K562 (cell line): ENCODE measurements at regions not wholly inside any gene's neighbourhood (a gene's known extent, or its start where the extent isn't known, plus 50 kb on each side); places are given as distances from the start of the nearest gene placed in this dataset.

ENCODE experiments used
- ATAC-seq: fragments of 200-7000 bp; cut with Tn5 transposase; 3 replicates; pipeline ENCODE4 v1.9.1; 2020; ENCODE audit warnings: moderate library complexity
- BruUV-seq: library from RNA; stranded (reverse); fragments of 400-500 nt; replicated peaks from 2 replicates; lab custom pipeline; 2021; lab: Mats Ljungman, UMichigan
- CTCF ChIA-PET: fragments of 300-600 bp; formaldehyde crosslinking; extraction: SDS; loops from one replicate; lab custom pipeline; 2021; ENCODE audit warnings: low intra/inter-chr PET ratio; lab: Yijun Ruan, JAX
- POLR2A ChIA-PET: fragments of 300-600, 350-650 bp; sonication (Branson Sonifier 250); formaldehyde crosslinking; extraction: SDS; loops from one replicate; lab custom pipeline; 2021; ENCODE audit warnings: antibody characterized with exemption, inconsistent platforms; lab: Yijun Ruan, JAX
- DNase-seq, 4 experiments: peaks; one replicate each; pipeline versions ENCODE4 v3.0.0 to v3.0.0-alpha.2; 2011 to 2018; ENCODE audit warnings: low spot score in 3 of 4, mixed read lengths in 3 of 4; ENCODE audit errors: extremely low read depth in 1 of 4
- FAIRE-seq: peaks from 2 replicates; lab custom pipeline; 2011; peaks lifted over from hg19 to GRCh38; lab: Jason Lieb, UNC
- H2AFZ ChIP-seq: 2 replicates; pipeline ENCODE4 v1.6.0; 2011; ENCODE audit warnings: low read depth, low read length, control low read depth, inconsistent platforms
- H3K27ac ChIP-seq: fragments of 200-600 bp; 3 replicates; pipeline ENCODE4 v1.8.0; 2011; ENCODE audit warnings: low read depth, mild to moderate bottlenecking, control low read depth, inconsistent platforms, low read length, moderate library complexity, mixed read lengths; ENCODE audit errors: extremely low read depth
- H3K27me3 ChIP-seq, 2 experiments: fragments of 300-600 bp in 1 of 2; 2 replicates in 1 of 2; 3 replicates in 1 of 2; pipeline versions ENCODE4 v1.6.0 to v1.8.0; 2011; ENCODE audit warnings: inconsistent platforms in 2 of 2, low read length in 2 of 2, mild to moderate bottlenecking in 1 of 2, mixed read lengths in 1 of 2, moderate library complexity in 1 of 2; ENCODE audit not compliant: control insufficient read depth in 2 of 2, insufficient read depth in 2 of 2
- H3K36me3 ChIP-seq: fragments of 300-600 bp; 3 replicates; pipeline ENCODE4 v1.8.0; 2011; ENCODE audit warnings: mild to moderate bottlenecking, low read length, inconsistent platforms; ENCODE audit not compliant: control insufficient read depth, insufficient read depth
- H3K4me1 ChIP-seq, 2 experiments: fragments of 200-600 bp in 1 of 2; replicated peaks in 1 of 2; 2 replicates in 1 of 2; 3 replicates in 1 of 2; pipeline versions ENCODE4 v1.5.1 to v1.8.0; 2011; ENCODE audit warnings: inconsistent platforms in 2 of 2, low read length in 2 of 2, mild to moderate bottlenecking in 1 of 2, mixed read lengths in 1 of 2, moderate library complexity in 1 of 2; ENCODE audit not compliant: control insufficient read depth in 2 of 2, insufficient read depth in 2 of 2
- H3K4me2 ChIP-seq: 2 replicates; pipeline ENCODE4 v1.6.1; 2011; ENCODE audit warnings: low read length, control low read depth, inconsistent platforms, mixed read lengths; ENCODE audit not compliant: insufficient read depth
- H3K4me3 ChIP-seq: fragments of 200-600 bp; sonication (generic), shearing (Covaris generic); 2 replicates; pipeline ENCODE4 v1.5.1; 2016; ENCODE audit warnings: control low read depth, inconsistent platforms
- H3K79me2 ChIP-seq: fragments of 200-600 bp; 3 replicates; pipeline ENCODE4 v1.8.0; 2011; ENCODE audit warnings: low read length, inconsistent platforms; ENCODE audit not compliant: control insufficient read depth, insufficient read depth
- H3K9ac ChIP-seq, 2 experiments: 2 replicates each; pipeline versions ENCODE4 v1.6.0 to v1.6.1; 2011; ENCODE audit warnings: low read depth in 2 of 2, low read length in 2 of 2, control low read depth in 1 of 2, inconsistent platforms in 1 of 2, mild to moderate bottlenecking in 1 of 2, mixed read lengths in 1 of 2; ENCODE audit not compliant: insufficient read depth in 1 of 2
- H3K9me1 ChIP-seq: one replicate; pipeline ENCODE4 v1.6.0; 2011; ENCODE audit warnings: inconsistent platforms, mild to moderate bottlenecking, low read length, moderate library complexity; ENCODE audit not compliant: control insufficient read depth, insufficient read depth
- H3K9me3 ChIP-seq: replicated peaks from 2 replicates; pipeline ENCODE4 v1.5.1; 2011; ENCODE audit warnings: low read depth, low read length, inconsistent platforms; ENCODE audit not compliant: control insufficient read depth, insufficient read depth
- H4K20me1 ChIP-seq: replicated peaks from 2 replicates; pipeline ENCODE4 v1.6.1; 2011; ENCODE audit warnings: low read length, inconsistent platforms, mixed read lengths; ENCODE audit not compliant: control insufficient read depth, insufficient read depth
- BHLHE40 ChIP-seq: IDR thresholded peaks from 2 replicates; pipeline ENCODE4 v1.6.1; 2011; ENCODE audit warnings: low read length, improper control_type of control experiment
- CGGBP1 ChIP-seq: fragments of 250-450 bp; sonication (Bioruptor Pico); IDR thresholded peaks from 2 replicates; pipeline ENCODE4 v1.9.0; 2021; ENCODE audit warnings: mild to moderate bottlenecking
- E2F3 ChIP-seq: fragments of 250-450 bp; sonication (Bioruptor Pico); IDR thresholded peaks from 2 replicates; pipeline ENCODE4 v1.4.0; 2020; ENCODE audit warnings: mild to moderate bottlenecking
- PCBP2 ChIP-seq: fragments of 200-400 bp; formaldehyde crosslinking; IDR thresholded peaks from 2 replicates; pipeline ENCODE4 v1.6.1; 2018; ENCODE audit warnings: low read length, low read depth, mild to moderate bottlenecking, moderate library complexity; ENCODE audit not compliant: poor library complexity, severe bottlenecking
- POLR3G ChIP-seq: IDR thresholded peaks from 2 replicates; pipeline ENCODE4 v1.6.1; 2011; ENCODE audit not compliant: insufficient read length, insufficient replicate concordance; ENCODE audit errors: extremely low read depth
- POU5F1 ChIP-seq: fragments of 150-350 bp; IDR thresholded peaks from 2 replicates; pipeline ENCODE4 v1.6.1; 2014; ENCODE audit warnings: borderline replicate concordance, low read length, low read depth, mild to moderate bottlenecking; ENCODE audit not compliant: partially characterized antibody
- REST ChIP-seq, 2 experiments: fragments of 450-650 bp; formaldehyde crosslinking in 1 of 2; IDR thresholded peaks; 2 replicates each; pipeline versions ENCODE4 v1.4.0 to v1.6.1; 2014 to 2020; ENCODE audit warnings: mild to moderate bottlenecking in 2 of 2, borderline replicate concordance in 1 of 2, low read depth in 1 of 2
- RHOXF2B ChIP-seq: fragments of 250-450 bp; sonication (Bioruptor Pico); conservative IDR thresholded peaks from 2 replicates; pipeline ENCODE4 v1.5.1; 2021
- SIN3A ChIP-seq, 2 experiments: fragments of 150-350 bp in 1 of 2; IDR thresholded peaks; 2 replicates each; pipeline ENCODE4 v1.6.1; 2011 to 2016; ENCODE audit warnings: borderline replicate concordance in 2 of 2, low read depth in 2 of 2, low read length in 2 of 2, mild to moderate bottlenecking in 2 of 2, moderate library complexity in 2 of 2; ENCODE audit not compliant: control insufficient read depth in 1 of 2
- ZKSCAN8 ChIP-seq: fragments of 200-800 bp; sonication (Bioruptor generic); IDR thresholded peaks from 2 replicates; pipeline ENCODE4 v1.6.1; 2016; ENCODE audit warnings: missing genetic modification characterization, missing compliant biosample characterization
- ZNF175 ChIP-seq: fragments of 200-800 bp; sonication (Bioruptor generic); IDR thresholded peaks from 2 replicates; pipeline ENCODE4 v1.6.1; 2016; ENCODE audit warnings: low read depth, mild to moderate bottlenecking, missing genetic modification characterization, missing compliant biosample characterization
- ZNF282 ChIP-seq: sonication (generic); formaldehyde crosslinking; IDR thresholded peaks from 2 replicates; pipeline ENCODE4 v1.8.1; 2023; ENCODE audit warnings: missing genetic modification reagents
- ZNF561 ChIP-seq: fragments of 450-650 bp; formaldehyde crosslinking; conservative IDR thresholded peaks from 2 replicates; pipeline ENCODE4 v1.4.0; 2020; ENCODE audit warnings: mild to moderate bottlenecking, moderate library complexity
- WGBS: fragments of 100-300 bp; shearing (Covaris generic); methylation state at CpG from one replicate; pipeline ENCODE4 v1.1.6; 2016; ENCODE audit warnings: low coverage, mixed read lengths; ENCODE audit not compliant: insufficient coverage; ENCODE audit errors: missing lambda C conversion rate; 5-methylcytosine and 5-hydroxymethylcytosine counted together
- in situ Hi-C: fragments of 300-500 bp; cut with MboI; formaldehyde crosslinking; loops from 4 replicates; pipeline ENCODE4 v1.15.0; 2018; ENCODE audit warnings: inconsistent platforms, mixed read lengths
- intact Hi-C: fragments of 100-400 bp; cut with micrococcal nuclease; formaldehyde crosslinking; loops from 2 replicates; pipeline ENCODE4 v1.14.2; 2022

DNA sequence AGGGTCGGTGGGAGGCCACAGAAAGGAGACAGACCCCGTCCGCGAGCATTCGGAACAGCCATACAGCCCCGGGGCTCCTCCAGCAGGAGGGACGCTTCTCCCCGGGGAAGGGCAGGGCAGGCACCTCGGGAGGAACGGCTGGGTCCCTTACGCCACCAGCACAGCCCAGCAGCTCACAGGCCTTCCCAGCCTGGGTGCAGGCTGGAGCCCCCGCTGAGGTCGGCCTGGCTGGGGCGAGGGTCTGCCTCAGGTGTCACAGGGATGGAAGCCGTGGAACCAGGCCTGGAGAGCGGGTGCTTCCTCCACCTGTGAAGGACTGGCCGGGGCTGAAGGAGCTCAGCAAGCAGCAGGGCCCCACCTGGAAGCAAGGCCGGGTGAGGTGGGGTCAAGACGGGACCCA lies 732.3 kb downstream of the BRD1 start (continued):
- TF ChIP-seq SIN3A (IDR thresholded peaks at IDR 0.05; ENCODE audit: borderline replicate concordance in 2 of 2, control insufficient read depth in 1 of 2, low read depth in 2 of 2, low read length in 2 of 2) (no peak), PCBP2 (no peak), ZNF282 (CRISPR knock-in tag) (no peak)

GRCh38 chr22:49094858-49095257 lies 732.8 kb downstream of the BRD1 start:
- in situ Hi-C loops: no loop called here
- no peaks in the 10 kb centered on the region for H3K9me3 ChIP-seq
- no peaks in the 10 kb centered on the region for H3K9me1 ChIP-seq
- H3K9ac ChIP-seq: no peak overlapping the region
- FAIRE-seq (no peak), DNase-seq (no peak), ATAC-seq (no peak)
- no peaks in the 10 kb centered on the region for H3K36me3 ChIP-seq
- no TSS peak for BruUV-seq
- H3K4me2 ChIP-seq: no peak overlapping the region
- no peaks in the 10 kb centered on the region; a peak in 1 of 5 replicates for H3K4me1 ChIP-seq
- CTCF ChIA-PET: no interaction called here
- no peak overlapping the region for H3K27ac ChIP-seq
- WGBS: 5% methylated on average over 13 of the region's 18 CpGs
- no peaks in the 10 kb centered on the region for H4K20me1 ChIP-seq
- H3K79me2 ChIP-seq: no peaks in the 10 kb centered on the region
- no peak overlapping the region for H3K4me3 ChIP-seq
- H2AFZ ChIP-seq: no peak overlapping the region
- POLR2A ChIA-PET: no interaction called here
- H3K27me3 ChIP-seq: peaks cover 2 to 40% of the 10 kb centered on the region in 2 experiments; a peak in 4 of 5 replicates
- intact Hi-C loops: no loop called here
- TF ChIP-seq BHLHE40 (no peak), RHOXF2B (CRISPR knock-in tag) (no peak), CGGBP1 (CRISPR knock-in tag) (no peak), E2F3 (no peak), POU5F1 (no peak), REST (IDR thresholded peaks at IDR 0.05; ENCODE audit: borderline replicate concordance) (no peak), REST (CRISPR knock-in tag; IDR thresholded peaks at IDR 0.05; ENCODE audit: low read depth) (no peak), ZNF561 (CRISPR knock-in tag) (no peak), ZKSCAN8 (no peak), POLR3G (no peak), ZNF175 (CRISPR knock-in tag) (no peak)
